HL-60 (cell line): ENCODE measurements at regions not wholly inside any gene's neighbourhood (a gene's known extent, or its start where the extent isn't known, plus 50 kb on each side); places are given as distances from the start of the nearest gene placed in this dataset.

ENCODE experiments used
- DNase-seq, 2 experiments: peaks; one replicate each; pipeline ENCODE4 v3.0.0-alpha.2; 2010 to 2020; ENCODE audit warnings: low read depth in 1 of 2, low spot score in 1 of 2
- H3K27ac ChIP-seq: fragments of 250-450 bp; sonication (Bioruptor Pico); replicated peaks from 2 replicates; pipeline ENCODE4 v1.5.1; 2020; ENCODE audit warnings: mild to moderate bottlenecking, moderate library complexity
- H3K27me3 ChIP-seq: fragments of 250-450 bp; sonication (Bioruptor Pico); 2 replicates; pipeline ENCODE4 v1.5.1; 2021; ENCODE audit warnings: mild to moderate bottlenecking, moderate library complexity; ENCODE audit not compliant: insufficient read depth, poor library complexity, severe bottlenecking
- H3K4me3 ChIP-seq: replicated peaks from 2 replicates; pipeline ENCODE4 v1.5.1; 2011; ENCODE audit warnings: mild to moderate bottlenecking, control low read depth, low read length; ENCODE audit not compliant: insufficient read depth
- GABPA ChIP-seq: IDR thresholded peaks from 2 replicates; pipeline ENCODE4 v1.6.1; 2012; ENCODE audit warnings: low read depth
- POLR2AphosphoS5 ChIP-seq: IDR thresholded peaks from 2 replicates; pipeline ENCODE4 v1.6.1; 2012; ENCODE audit warnings: low read depth
- REST ChIP-seq: IDR thresholded peaks from 2 replicates; pipeline ENCODE4 v1.6.1; 2012; ENCODE audit warnings: low read depth; ENCODE audit not compliant: insufficient replicate concordance
- SPI1 ChIP-seq: IDR thresholded peaks from 2 replicates; pipeline ENCODE4 v1.6.1; 2012; ENCODE audit warnings: low read depth, mild to moderate bottlenecking, borderline replicate concordance
- TF ChIP-seq, protein P1 (sequence below): IDR thresholded peaks from one replicate; pipeline ENCODE4 v1.5.1; 2011; ENCODE audit warnings: low read length, control low read depth, inconsistent platforms; ENCODE audit not compliant: insufficient read depth

GRCh38 chr1:238772322-238772721 lies 614.0 kb upstream of the CHRM3 start:
- Histone ChIP-seq H3K27me3 (no peaks in the 10 kb centered on the region), H3K4me3 (no peak overlapping the region), H3K27ac (no peak overlapping the region)
- DNase-seq, result no peak
- TF ChIP-seq, protein P1, sequence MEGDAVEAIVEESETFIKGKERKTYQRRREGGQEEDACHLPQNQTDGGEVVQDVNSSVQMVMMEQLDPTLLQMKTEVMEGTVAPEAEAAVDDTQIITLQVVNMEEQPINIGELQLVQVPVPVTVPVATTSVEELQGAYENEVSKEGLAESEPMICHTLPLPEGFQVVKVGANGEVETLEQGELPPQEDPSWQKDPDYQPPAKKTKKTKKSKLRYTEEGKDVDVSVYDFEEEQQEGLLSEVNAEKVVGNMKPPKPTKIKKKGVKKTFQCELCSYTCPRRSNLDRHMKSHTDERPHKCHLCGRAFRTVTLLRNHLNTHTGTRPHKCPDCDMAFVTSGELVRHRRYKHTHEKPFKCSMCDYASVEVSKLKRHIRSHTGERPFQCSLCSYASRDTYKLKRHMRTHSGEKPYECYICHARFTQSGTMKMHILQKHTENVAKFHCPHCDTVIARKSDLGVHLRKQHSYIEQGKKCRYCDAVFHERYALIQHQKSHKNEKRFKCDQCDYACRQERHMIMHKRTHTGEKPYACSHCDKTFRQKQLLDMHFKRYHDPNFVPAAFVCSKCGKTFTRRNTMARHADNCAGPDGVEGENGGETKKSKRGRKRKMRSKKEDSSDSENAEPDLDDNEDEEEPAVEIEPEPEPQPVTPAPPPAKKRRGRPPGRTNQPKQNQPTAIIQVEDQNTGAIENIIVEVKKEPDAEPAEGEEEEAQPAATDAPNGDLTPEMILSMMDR, result no peak
- TF ChIP-seq REST, result no peak
- TF ChIP-seq POLR2AphosphoS5, result no peak
- no peak for TF ChIP-seq GABPA
- TF ChIP-seq SPI1, result no peak

DNA sequence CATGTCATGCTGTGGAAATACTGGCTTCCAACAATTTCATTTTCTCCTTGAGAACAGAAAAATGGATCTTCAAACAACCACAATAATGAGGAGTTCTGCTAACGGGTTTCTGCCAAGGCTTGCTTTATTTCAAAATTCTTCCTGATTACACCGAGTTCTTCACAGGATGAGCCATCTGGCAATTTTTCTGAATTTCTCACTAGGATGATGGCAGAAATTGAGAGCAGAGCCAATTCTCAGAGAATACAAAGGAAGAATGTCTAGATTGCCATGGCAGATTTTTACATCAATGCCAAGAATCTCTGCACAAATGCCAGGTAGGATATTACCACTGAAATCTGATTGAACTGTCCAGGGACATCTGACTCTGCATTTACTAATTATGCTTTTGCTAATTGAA lies 619.0 kb upstream of the CHRM3 start:
- Histone ChIP-seq H3K27ac (no peak overlapping the region), H3K27me3 (no peaks in the 10 kb centered on the region), H3K4me3 (no peak overlapping the region)
- TF ChIP-seq REST (no peak), GABPA (no peak), SPI1 (no peak), POLR2AphosphoS5 (no peak)
- TF ChIP-seq, protein P1, result no peak
- no peak for DNase-seq

- Histone ChIP-seq H3K27ac (no peak overlapping the region), H3K4me3 (no peak overlapping the region), H3K27me3 (no peaks in the 10 kb centered on the region)
- TF ChIP-seq POLR2AphosphoS5 (no peak), GABPA (no peak), SPI1 (no peak)
- TF ChIP-seq, protein P1, result no peak
- no peak for DNase-seq
Observed at GRCh38 chr1:238764779-238765178, 621.6 kb upstream of the CHRM3 start.

DNA sequence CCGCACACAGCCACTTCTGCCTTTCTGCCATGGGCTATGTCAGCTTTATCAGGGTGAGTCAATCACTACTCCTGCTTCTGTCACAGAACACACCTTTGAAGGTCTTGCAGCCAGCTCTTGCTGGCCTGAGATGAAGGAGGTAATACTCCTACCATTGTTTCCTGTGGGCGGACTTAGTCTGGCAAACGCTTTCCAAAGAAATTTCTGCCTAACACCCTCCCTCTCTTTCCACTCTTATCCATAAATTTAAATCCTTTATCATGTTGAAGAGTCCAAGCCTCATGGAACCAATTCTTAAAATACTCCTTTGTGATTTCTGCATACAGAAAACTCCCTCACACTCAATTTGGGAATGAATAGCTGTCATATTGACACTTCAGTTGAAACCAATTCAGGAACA lies 633.1 kb upstream of the CHRM3 start:
- TF ChIP-seq SPI1, result no peak
- TF ChIP-seq, protein P1, result no peak
- no peak for TF ChIP-seq GABPA
- no peak for TF ChIP-seq REST
- TF ChIP-seq POLR2AphosphoS5, result no peak
- no peak overlapping the region for H3K4me3 ChIP-seq
- no peak for DNase-seq
- H3K27me3 ChIP-seq, result no peaks in the 10 kb centered on the region
- no peak overlapping the region for H3K27ac ChIP-seq
